WTC11 (cell line): ENCODE measurements at regions not wholly inside any gene's neighbourhood (a gene's known extent, or its start where the extent isn't known, plus 50 kb on each side); places are given as distances from the start of the nearest gene placed in this dataset.

Experiments
- ZNF396 ChIP-seq: fragments of 250-450 bp; sonication (Bioruptor Pico); IDR thresholded peaks from 2 replicates; pipeline ENCODE4 v1.8.0; 2021; ENCODE audit warnings: mild to moderate bottlenecking, moderate library complexity, borderline replicate concordance
- TF ChIP-seq, protein P1 (sequence below): sonication (generic); formaldehyde crosslinking; IDR thresholded peaks from 2 replicates; pipeline ENCODE4 v1.8.1; 2022; ENCODE audit warnings: missing genetic modification reagents, borderline replicate concordance
- TF ChIP-seq, protein P2 (sequence below): sonication (generic); formaldehyde crosslinking; IDR thresholded peaks from 2 replicates; pipeline ENCODE4 v1.8.0; 2022; ENCODE audit warnings: mild to moderate bottlenecking, missing genetic modification reagents
- TF ChIP-seq, protein P3 (sequence below): sonication (generic); formaldehyde crosslinking; IDR thresholded peaks from 2 replicates; pipeline ENCODE4 v1.8.1; 2023; ENCODE audit warnings: mild to moderate bottlenecking, missing genetic modification reagents, moderate library complexity
- TF ChIP-seq, protein P4 (sequence below): fragments of 200-600 bp; IDR thresholded peaks from 2 replicates; pipeline ENCODE4 v1.8.0; 2022; ENCODE audit warnings: antibody characterized with exemption

DNA sequence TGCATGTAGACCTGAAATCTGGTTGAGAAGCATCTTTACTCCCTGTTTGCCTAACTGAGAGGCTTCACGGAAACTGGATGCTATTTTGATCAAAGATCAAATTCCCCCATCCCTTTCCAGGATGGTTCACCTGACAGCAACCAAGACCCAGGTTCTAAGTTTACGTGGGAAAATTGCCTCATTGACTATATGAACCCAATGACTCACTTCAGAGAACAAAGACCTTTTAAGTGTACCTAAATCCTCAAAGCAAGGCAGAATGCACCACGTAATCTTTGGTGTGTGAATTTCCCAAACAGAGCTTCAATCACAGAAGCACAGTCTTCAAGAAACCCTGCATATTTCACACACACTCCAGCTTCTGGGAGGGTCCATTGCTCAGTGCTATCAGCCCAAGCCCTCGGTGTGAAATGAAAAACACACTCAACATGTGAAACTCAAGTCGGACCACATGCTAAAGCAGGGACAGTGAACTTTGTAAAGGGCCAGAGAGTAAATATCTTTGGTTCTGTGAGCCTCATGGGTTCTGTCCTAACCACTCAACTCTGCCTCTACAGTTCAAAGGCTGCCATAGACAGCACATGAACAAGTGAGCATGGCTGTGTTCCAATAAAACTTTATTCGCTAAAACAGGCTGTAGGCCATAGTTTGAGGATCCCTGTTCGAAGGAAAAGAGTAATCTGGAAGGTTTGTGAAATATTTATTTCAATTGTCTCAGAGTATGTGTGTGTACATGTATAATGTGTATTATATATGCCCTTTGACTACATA lies 275.6 kb upstream of the FOXK1 start:
- TF ChIP-seq, protein P1, sequence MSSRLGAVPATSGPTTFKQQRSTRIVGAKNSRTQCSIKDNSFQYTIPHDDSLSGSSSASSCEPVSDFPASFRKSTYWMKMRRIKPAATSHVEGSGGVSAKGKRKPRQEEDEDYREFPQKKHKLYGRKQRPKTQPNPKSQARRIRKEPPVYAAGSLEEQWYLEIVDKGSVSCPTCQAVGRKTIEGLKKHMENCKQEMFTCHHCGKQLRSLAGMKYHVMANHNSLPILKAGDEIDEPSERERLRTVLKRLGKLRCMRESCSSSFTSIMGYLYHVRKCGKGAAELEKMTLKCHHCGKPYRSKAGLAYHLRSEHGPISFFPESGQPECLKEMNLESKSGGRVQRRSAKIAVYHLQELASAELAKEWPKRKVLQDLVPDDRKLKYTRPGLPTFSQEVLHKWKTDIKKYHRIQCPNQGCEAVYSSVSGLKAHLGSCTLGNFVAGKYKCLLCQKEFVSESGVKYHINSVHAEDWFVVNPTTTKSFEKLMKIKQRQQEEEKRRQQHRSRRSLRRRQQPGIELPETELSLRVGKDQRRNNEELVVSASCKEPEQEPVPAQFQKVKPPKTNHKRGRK (CRISPR knock-in tag): no peak
- TF ChIP-seq, protein P2, sequence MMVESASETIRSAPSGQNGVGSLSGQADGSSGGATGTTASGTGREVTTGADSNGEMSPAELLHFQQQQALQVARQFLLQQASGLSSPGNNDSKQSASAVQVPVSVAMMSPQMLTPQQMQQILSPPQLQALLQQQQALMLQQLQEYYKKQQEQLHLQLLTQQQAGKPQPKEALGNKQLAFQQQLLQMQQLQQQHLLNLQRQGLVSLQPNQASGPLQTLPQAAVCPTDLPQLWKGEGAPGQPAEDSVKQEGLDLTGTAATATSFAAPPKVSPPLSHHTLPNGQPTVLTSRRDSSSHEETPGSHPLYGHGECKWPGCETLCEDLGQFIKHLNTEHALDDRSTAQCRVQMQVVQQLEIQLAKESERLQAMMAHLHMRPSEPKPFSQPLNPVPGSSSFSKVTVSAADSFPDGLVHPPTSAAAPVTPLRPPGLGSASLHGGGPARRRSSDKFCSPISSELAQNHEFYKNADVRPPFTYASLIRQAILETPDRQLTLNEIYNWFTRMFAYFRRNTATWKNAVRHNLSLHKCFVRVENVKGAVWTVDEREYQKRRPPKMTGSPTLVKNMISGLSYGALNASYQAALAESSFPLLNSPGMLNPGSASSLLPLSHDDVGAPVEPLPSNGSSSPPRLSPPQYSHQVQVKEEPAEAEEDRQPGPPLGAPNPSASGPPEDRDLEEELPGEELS (CRISPR knock-in tag): no peak
- TF ChIP-seq, protein P3, sequence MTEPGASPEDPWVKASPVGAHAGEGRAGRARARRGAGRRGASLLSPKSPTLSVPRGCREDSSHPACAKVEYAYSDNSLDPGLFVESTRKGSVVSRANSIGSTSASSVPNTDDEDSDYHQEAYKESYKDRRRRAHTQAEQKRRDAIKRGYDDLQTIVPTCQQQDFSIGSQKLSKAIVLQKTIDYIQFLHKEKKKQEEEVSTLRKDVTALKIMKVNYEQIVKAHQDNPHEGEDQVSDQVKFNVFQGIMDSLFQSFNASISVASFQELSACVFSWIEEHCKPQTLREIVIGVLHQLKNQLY: no peak
- no peak for TF ChIP-seq ZNF396
- TF ChIP-seq, protein P4, sequence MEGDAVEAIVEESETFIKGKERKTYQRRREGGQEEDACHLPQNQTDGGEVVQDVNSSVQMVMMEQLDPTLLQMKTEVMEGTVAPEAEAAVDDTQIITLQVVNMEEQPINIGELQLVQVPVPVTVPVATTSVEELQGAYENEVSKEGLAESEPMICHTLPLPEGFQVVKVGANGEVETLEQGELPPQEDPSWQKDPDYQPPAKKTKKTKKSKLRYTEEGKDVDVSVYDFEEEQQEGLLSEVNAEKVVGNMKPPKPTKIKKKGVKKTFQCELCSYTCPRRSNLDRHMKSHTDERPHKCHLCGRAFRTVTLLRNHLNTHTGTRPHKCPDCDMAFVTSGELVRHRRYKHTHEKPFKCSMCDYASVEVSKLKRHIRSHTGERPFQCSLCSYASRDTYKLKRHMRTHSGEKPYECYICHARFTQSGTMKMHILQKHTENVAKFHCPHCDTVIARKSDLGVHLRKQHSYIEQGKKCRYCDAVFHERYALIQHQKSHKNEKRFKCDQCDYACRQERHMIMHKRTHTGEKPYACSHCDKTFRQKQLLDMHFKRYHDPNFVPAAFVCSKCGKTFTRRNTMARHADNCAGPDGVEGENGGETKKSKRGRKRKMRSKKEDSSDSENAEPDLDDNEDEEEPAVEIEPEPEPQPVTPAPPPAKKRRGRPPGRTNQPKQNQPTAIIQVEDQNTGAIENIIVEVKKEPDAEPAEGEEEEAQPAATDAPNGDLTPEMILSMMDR: no peak
